ENCODE measurements at regions not wholly inside any gene's neighbourhood (a gene's known extent, or its start where the extent isn't known, plus 50 kb on each side); places are given as distances from the start of the nearest gene placed in this dataset.

DNA sequence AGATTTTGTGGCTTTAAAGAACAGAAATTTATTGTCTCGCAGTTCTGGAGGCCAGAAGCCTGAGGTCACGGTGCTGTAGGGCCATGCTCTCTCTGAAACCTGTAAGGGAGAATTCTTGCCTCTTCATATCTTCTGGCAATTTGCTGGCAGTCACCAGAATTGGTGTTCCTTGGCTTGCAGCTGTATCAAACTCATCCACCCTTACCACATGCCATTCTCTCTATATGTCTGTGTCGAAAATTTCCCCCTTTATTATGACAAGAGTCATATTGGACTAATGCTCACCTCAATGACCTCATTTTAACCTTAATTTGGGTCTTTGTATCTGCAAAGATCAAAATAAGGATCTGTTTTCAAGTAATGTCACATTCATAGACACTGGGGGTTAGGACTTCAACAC is 266.7 kb downstream of the IL20RB start:
- peaks cover 4 to 9% of the 10 kb centered on the region in 2 experiments for H3K27me3 ChIP-seq (ENCODE audit: control insufficient read depth in 1 of 2, insufficient read depth in 2 of 2, low read length in 2 of 2)
- H3K9me3 Mint-ChIP-seq, result no peaks in the 10 kb centered on the region
- no peak overlapping the region for H3K4me3 Mint-ChIP-seq
- POLR2A ChIA-PET, result no interaction called here
- no peak for ATAC-seq (ENCODE audit: poor library complexity)
- TF ChIP-seq, protein P1, sequence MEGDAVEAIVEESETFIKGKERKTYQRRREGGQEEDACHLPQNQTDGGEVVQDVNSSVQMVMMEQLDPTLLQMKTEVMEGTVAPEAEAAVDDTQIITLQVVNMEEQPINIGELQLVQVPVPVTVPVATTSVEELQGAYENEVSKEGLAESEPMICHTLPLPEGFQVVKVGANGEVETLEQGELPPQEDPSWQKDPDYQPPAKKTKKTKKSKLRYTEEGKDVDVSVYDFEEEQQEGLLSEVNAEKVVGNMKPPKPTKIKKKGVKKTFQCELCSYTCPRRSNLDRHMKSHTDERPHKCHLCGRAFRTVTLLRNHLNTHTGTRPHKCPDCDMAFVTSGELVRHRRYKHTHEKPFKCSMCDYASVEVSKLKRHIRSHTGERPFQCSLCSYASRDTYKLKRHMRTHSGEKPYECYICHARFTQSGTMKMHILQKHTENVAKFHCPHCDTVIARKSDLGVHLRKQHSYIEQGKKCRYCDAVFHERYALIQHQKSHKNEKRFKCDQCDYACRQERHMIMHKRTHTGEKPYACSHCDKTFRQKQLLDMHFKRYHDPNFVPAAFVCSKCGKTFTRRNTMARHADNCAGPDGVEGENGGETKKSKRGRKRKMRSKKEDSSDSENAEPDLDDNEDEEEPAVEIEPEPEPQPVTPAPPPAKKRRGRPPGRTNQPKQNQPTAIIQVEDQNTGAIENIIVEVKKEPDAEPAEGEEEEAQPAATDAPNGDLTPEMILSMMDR (IDR thresholded peaks at IDR 0.05), result no peak
- no peak overlapping the region for H3K4me3 ChIP-seq (ENCODE audit: low read length)
- intact Hi-C loops (cut with DNase I, micrococcal nuclease), result no loop called here
- no peaks in the 10 kb centered on the region for H3K4me1 ChIP-seq (ENCODE audit: insufficient read depth, low read length)
- DNase-seq, result no peak
- H3K36me3 ChIP-seq (ENCODE audit: insufficient read depth, low read length), result no peaks in the 10 kb centered on the region
- H3K4me1 Mint-ChIP-seq (ENCODE audit: low read depth), result no peaks in the 10 kb centered on the region
- CTCF ChIA-PET, result no interaction called here
- H3K9me3 ChIP-seq (ENCODE audit: control insufficient read depth in 1 of 2, insufficient read depth in 1 of 2, low read length in 2 of 2), result no peaks in the 10 kb centered on the region
- H3K36me3 Mint-ChIP-seq (ENCODE audit: low read depth), result no peaks in the 10 kb centered on the region
- H3K27me3 Mint-ChIP-seq, result peaks cover 17% of the 10 kb centered on the region
- H3K27ac ChIP-seq (ENCODE audit: low read depth in 1 of 2, low read length in 2 of 2), result no peak overlapping the region
- no peak overlapping the region for H3K27ac Mint-ChIP-seq

DNA sequence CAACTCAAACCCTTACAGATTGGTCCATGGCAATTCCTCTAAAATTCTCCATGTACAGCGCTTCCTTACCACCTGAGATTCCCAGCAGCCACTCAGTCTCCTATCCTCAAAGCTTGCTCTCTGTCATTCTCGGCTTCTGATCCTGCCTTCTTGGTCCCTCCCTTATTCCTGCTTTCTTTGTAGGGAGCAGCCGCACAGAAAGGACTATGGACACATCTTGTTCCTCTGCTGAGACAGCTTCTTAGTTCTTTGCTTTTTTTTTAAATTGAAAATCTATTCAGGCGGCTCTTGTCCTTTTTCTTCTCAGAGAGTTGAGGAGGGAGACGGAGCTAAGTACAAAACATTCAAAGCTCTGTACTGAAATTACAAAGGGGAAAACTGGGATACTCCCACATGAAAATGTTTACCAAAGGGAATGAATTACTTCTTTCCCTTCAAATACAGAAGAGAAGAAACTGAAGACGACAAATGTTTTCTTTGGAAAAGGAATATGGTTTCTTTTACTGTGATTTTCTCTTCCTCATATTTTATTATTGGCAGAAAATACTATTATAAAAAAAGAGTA is 285.1 kb downstream of the IL20RB start:
- ATAC-seq (ENCODE audit: poor library complexity) (no peak), DNase-seq (no peak)
- Histone ChIP-seq H3K4me1 (ENCODE audit: insufficient read depth, low read length) (no peaks in the 10 kb centered on the region), H3K9me3 (ENCODE audit: control insufficient read depth in 1 of 2, insufficient read depth in 1 of 2, low read length in 2 of 2) (no peaks in the 10 kb centered on the region), H3K36me3 (ENCODE audit: insufficient read depth, low read length) (no peaks in the 10 kb centered on the region), H3K27me3 (ENCODE audit: control insufficient read depth in 1 of 2, insufficient read depth in 2 of 2, low read length in 2 of 2) (no peaks in the 10 kb centered on the region), H3K4me3 (ENCODE audit: low read length) (no peak overlapping the region), H3K27ac (ENCODE audit: low read depth in 1 of 2, low read length in 2 of 2) (no peak overlapping the region)
- Mint-ChIP-seq H3K36me3 (ENCODE audit: low read depth) (no peaks in the 10 kb centered on the region), H3K4me3 (no peak overlapping the region), H3K9me3 (no peaks in the 10 kb centered on the region), H3K27me3 (peaks cover 7% of the 10 kb centered on the region), H3K27ac (no peak overlapping the region), H3K4me1 (ENCODE audit: low read depth) (no peaks in the 10 kb centered on the region)
- intact Hi-C loops (cut with DNase I, micrococcal nuclease), result no loop called here
- CTCF ChIA-PET, result no interaction called here
- TF ChIP-seq, protein P1 (IDR thresholded peaks at IDR 0.05), result no peak
- POLR2A ChIA-PET, result no interaction called here

DNA sequence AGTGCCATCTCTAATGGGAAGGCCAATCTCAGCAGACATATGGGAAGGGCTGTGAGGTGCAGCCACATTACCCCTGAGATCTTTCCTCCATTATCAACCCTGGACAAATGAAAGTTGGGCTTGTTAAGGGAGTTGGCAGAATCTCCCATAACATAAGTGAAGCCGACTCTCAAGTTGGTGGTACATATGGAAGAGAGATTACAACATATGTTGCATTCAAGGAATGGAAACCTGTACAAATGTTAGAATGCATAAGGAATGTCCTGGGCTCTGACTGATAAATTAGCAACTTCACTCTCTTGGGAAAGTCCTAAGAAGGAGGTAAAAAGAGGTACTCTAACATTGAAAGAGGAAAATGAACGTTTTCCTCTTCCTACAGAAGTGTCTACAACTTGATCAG is 288.7 kb downstream of the IL20RB start:
- DNase-seq (no peak), ATAC-seq (ENCODE audit: poor library complexity) (no peak)
- Mint-ChIP-seq H3K27ac (no peak overlapping the region), H3K9me3 (peaks cover 2% of the 10 kb centered on the region), H3K4me1 (ENCODE audit: low read depth) (no peaks in the 10 kb centered on the region), H3K4me3 (no peak overlapping the region), H3K27me3 (peaks cover 3% of the 10 kb centered on the region), H3K36me3 (ENCODE audit: low read depth) (no peaks in the 10 kb centered on the region)
- POLR2A ChIA-PET, result no interaction called here
- intact Hi-C loops (cut with DNase I, micrococcal nuclease), result no loop called here
- no peaks in the 10 kb centered on the region for H3K36me3 ChIP-seq (ENCODE audit: insufficient read depth, low read length)
- H3K4me3 ChIP-seq (ENCODE audit: low read length), result no peak overlapping the region
- CTCF ChIA-PET, result no interaction called here
- peaks cover 0 to 7% of the 10 kb centered on the region in 2 experiments for H3K9me3 ChIP-seq (ENCODE audit: control insufficient read depth in 1 of 2, insufficient read depth in 1 of 2, low read length in 2 of 2)
- no peaks in the 10 kb centered on the region for H3K27me3 ChIP-seq (ENCODE audit: control insufficient read depth in 1 of 2, insufficient read depth in 2 of 2, low read length in 2 of 2)
- no peaks in the 10 kb centered on the region for H3K4me1 ChIP-seq (ENCODE audit: insufficient read depth, low read length)
- TF ChIP-seq, protein P1 (IDR thresholded peaks at IDR 0.05), result no peak
- no peak overlapping the region for H3K27ac ChIP-seq (ENCODE audit: low read depth in 1 of 2, low read length in 2 of 2)

Data from CD4-positive, alpha-beta T cell (primary cell).